ENCODE measurements at regions not wholly inside any gene's neighbourhood (a gene's known extent, or its start where the extent isn't known, plus 50 kb on each side); places are given as distances from the start of the nearest gene placed in this dataset.

- Histone ChIP-seq H3K36me3 (no peaks in the 10 kb centered on the region), H3K9me3 (no peaks in the 10 kb centered on the region), H3K4me3 (ENCODE audit: low read depth, low read length) (no peak overlapping the region), H3K4me1 (no peaks in the 10 kb centered on the region), H3K27me3 (no peaks in the 10 kb centered on the region)
- DNase-seq: no peak
- no peak for TF ChIP-seq CTCF (IDR thresholded peaks at IDR 0.05; ENCODE audit: low read depth, low read length)
These were observed 103.7 kb downstream of the BARHL2 start for GRCh38 chr1:90613371-90613770.

GRCh38 chr1:90612033-90612432, 105.1 kb downstream of the BARHL2 start:
- no peaks in the 10 kb centered on the region for H3K36me3 ChIP-seq
- DNase-seq: no peak
- no peaks in the 10 kb centered on the region for H3K27me3 ChIP-seq
- no peak for TF ChIP-seq CTCF (IDR thresholded peaks at IDR 0.05; ENCODE audit: low read depth, low read length)
- no peaks in the 10 kb centered on the region for H3K4me1 ChIP-seq
- no peaks in the 10 kb centered on the region for H3K9me3 ChIP-seq
- H3K4me3 ChIP-seq (ENCODE audit: low read depth, low read length): no peak overlapping the region

GRCh38 chr1:90607736-90608135, 109.4 kb downstream of the BARHL2 start:
- DNase-seq: no peak
- Histone ChIP-seq H3K9me3 (no peaks in the 10 kb centered on the region), H3K27me3 (no peaks in the 10 kb centered on the region), H3K4me1 (no peaks in the 10 kb centered on the region), H3K36me3 (no peaks in the 10 kb centered on the region), H3K4me3 (ENCODE audit: low read depth, low read length) (no peak overlapping the region)
- TF ChIP-seq CTCF (IDR thresholded peaks at IDR 0.05; ENCODE audit: low read depth, low read length): no peak

GRCh38 chr1:90605070-90605469, 112.0 kb downstream of the BARHL2 start:
- no peaks in the 10 kb centered on the region for H3K27me3 ChIP-seq
- H3K9me3 ChIP-seq: no peaks in the 10 kb centered on the region
- TF ChIP-seq CTCF (IDR thresholded peaks at IDR 0.05; ENCODE audit: low read depth, low read length): no peak
- H3K4me1 ChIP-seq: no peaks in the 10 kb centered on the region
- no peak for DNase-seq
- H3K4me3 ChIP-seq (ENCODE audit: low read depth, low read length): no peak overlapping the region
- no peaks in the 10 kb centered on the region for H3K36me3 ChIP-seq

- no peaks in the 10 kb centered on the region for H3K9me3 ChIP-seq
- H3K4me3 ChIP-seq (ENCODE audit: low read depth, low read length): no peak overlapping the region
- DNase-seq: no peak
- H3K36me3 ChIP-seq: no peaks in the 10 kb centered on the region
- no peaks in the 10 kb centered on the region for H3K27me3 ChIP-seq
- no peak for TF ChIP-seq CTCF (IDR thresholded peaks at IDR 0.05; ENCODE audit: low read depth, low read length)
- no peaks in the 10 kb centered on the region for H3K4me1 ChIP-seq
These were observed 123.8 kb downstream of the BARHL2 start for GRCh38 chr1:90593312-90593711.

GRCh38 chr1:90591970-90592356, 125.1 kb downstream of the BARHL2 start:
- Histone ChIP-seq H3K27me3 (no peaks in the 10 kb centered on the region), H3K9me3 (no peaks in the 10 kb centered on the region), H3K36me3 (no peaks in the 10 kb centered on the region), H3K4me1 (no peaks in the 10 kb centered on the region), H3K4me3 (ENCODE audit: low read depth, low read length) (no peak overlapping the region)
- no peak for TF ChIP-seq CTCF (IDR thresholded peaks at IDR 0.05; ENCODE audit: low read depth, low read length)
- no peak for DNase-seq

Data from BE2C (cell line).